IMR-90 (cell line): ENCODE measurements at regions not wholly inside any gene's neighbourhood (a gene's known extent, or its start where the extent isn't known, plus 50 kb on each side); places are given as distances from the start of the nearest gene placed in this dataset.

ENCODE experiments used
- ATAC-seq: fragments of 200-7000 bp; cut with Tn5 transposase; 2 replicates; pipeline ENCODE4 v1.9.1; 2020; ENCODE audit warnings: low read depth, mild to moderate bottlenecking, moderate library complexity
- BruUV-seq: library from RNA; stranded (reverse); fragments of 400-500 nt; replicated peaks from 2 replicates; lab custom pipeline; 2021; lab: Mats Ljungman, UMichigan
- CTCF ChIA-PET: fragments of 300-600 bp; formaldehyde crosslinking; extraction: SDS; loops from one replicate; lab custom pipeline; 2021; ENCODE audit warnings: antibody characterized with exemption; lab: Yijun Ruan, JAX
- POLR2A ChIA-PET: fragments of 300-600 bp; sonication (Branson Sonifier 250); formaldehyde crosslinking; loops from one replicate; lab custom pipeline; 2022; ENCODE audit warnings: antibody characterized with exemption; ENCODE audit not compliant: unreplicated experiment; lab: Charles Lee
- DNase-seq: peaks from one replicate; pipeline ENCODE4 v3.0.0; 2013
- H2AFZ ChIP-seq: replicated peaks from 2 replicates; pipeline ENCODE3; 2013; ENCODE audit warnings: low read length, mild to moderate bottlenecking; ENCODE audit not compliant: poor library complexity
- H2AK5ac ChIP-seq: 2 replicates; pipeline ENCODE4 v1.6.1; 2013; ENCODE audit warnings: low read depth, low read length, inconsistent platforms
- H2AK9ac ChIP-seq: replicated peaks from 2 replicates; pipeline ENCODE3; 2013; ENCODE audit warnings: mild to moderate bottlenecking, low read depth, low read length, moderate library complexity; ENCODE audit not compliant: poor library complexity
- H2BK120ac ChIP-seq: 2 replicates; pipeline ENCODE4 v1.6.1; 2013; ENCODE audit warnings: low read depth, low read length, inconsistent platforms
- H2BK15ac ChIP-seq: 3 replicates; pipeline ENCODE4 v1.6.1; 2013; ENCODE audit warnings: low read depth, low read length, inconsistent platforms
- H2BK20ac ChIP-seq: 2 replicates; pipeline ENCODE4 v1.6.1; 2013; ENCODE audit warnings: low read depth, mild to moderate bottlenecking, inconsistent platforms, low read length, moderate library complexity
- H2BK5ac ChIP-seq: 2 replicates; pipeline ENCODE4 v1.6.1; 2013; ENCODE audit warnings: mild to moderate bottlenecking, low read depth, low read length, inconsistent platforms; ENCODE audit not compliant: poor library complexity, severe bottlenecking
- H3K14ac ChIP-seq: replicated peaks from 2 replicates; pipeline ENCODE4 v1.6.1; 2013; ENCODE audit warnings: low read depth, low read length, inconsistent platforms
- H3K18ac ChIP-seq: 2 replicates; pipeline ENCODE4 v1.6.1; 2013; ENCODE audit warnings: low read depth, low read length, control low read depth
- H3K23ac ChIP-seq: 2 replicates; pipeline ENCODE4 v1.6.1; 2013; ENCODE audit warnings: low read depth, low read length, inconsistent platforms
- H3K27ac ChIP-seq: 2 replicates; pipeline ENCODE4 v1.5.1; 2013; ENCODE audit warnings: mild to moderate bottlenecking, control low read depth, low read length; ENCODE audit not compliant: insufficient read depth
- H3K27me3 ChIP-seq: 2 replicates; pipeline ENCODE4 v1.6.1; 2013; ENCODE audit warnings: low read length; ENCODE audit not compliant: control insufficient read depth, insufficient read depth
- H3K36me3 ChIP-seq: 2 replicates; pipeline ENCODE4 v1.6.1; 2013; ENCODE audit warnings: low read length, mixed read lengths; ENCODE audit not compliant: control insufficient read depth, insufficient read depth
- H3K4ac ChIP-seq: 2 replicates; pipeline ENCODE4 v1.6.1; 2013; ENCODE audit warnings: low read depth, low read length, inconsistent platforms
- H3K4me1 ChIP-seq: 2 replicates; pipeline ENCODE4 v1.6.1; 2013; ENCODE audit warnings: low read length, mixed read lengths; ENCODE audit not compliant: control insufficient read depth, insufficient read depth
- H3K4me2 ChIP-seq: 2 replicates; pipeline ENCODE4 v1.6.1; 2013; ENCODE audit warnings: low read depth, mild to moderate bottlenecking, control low read depth, low read length, moderate library complexity
- H3K4me3 ChIP-seq: 2 replicates; pipeline ENCODE4 v1.5.1; 2013; ENCODE audit warnings: low read depth, mild to moderate bottlenecking, control low read depth, low read length, moderate library complexity; ENCODE audit not compliant: insufficient read depth
- H3K56ac ChIP-seq: 2 replicates; pipeline ENCODE4 v1.6.1; 2013; ENCODE audit warnings: low read length, inconsistent platforms; ENCODE audit not compliant: insufficient read depth; ENCODE audit errors: extremely low read depth
- H3K79me1 ChIP-seq, 2 experiments: 2 replicates each; pipeline ENCODE4 v1.6.1; 2013; ENCODE audit warnings: low read length in 2 of 2, inconsistent platforms in 1 of 2, low read depth in 1 of 2
- H3K9ac ChIP-seq: 2 replicates; pipeline ENCODE4 v1.6.1; 2013; ENCODE audit warnings: low read depth, low read length, control low read depth
- H3K9me1 ChIP-seq: 2 replicates; pipeline ENCODE4 v1.6.1; 2013; ENCODE audit warnings: low read length, inconsistent platforms; ENCODE audit not compliant: insufficient read depth
- H3K9me3 ChIP-seq: 2 replicates; pipeline ENCODE4 v1.6.1; 2013; ENCODE audit warnings: low read length; ENCODE audit not compliant: control insufficient read depth, insufficient read depth
- H4K20me1 ChIP-seq: 2 replicates; pipeline ENCODE4 v1.6.1; 2013; ENCODE audit warnings: low read length, inconsistent platforms; ENCODE audit not compliant: insufficient read depth
- H4K5ac ChIP-seq: 2 replicates; pipeline ENCODE4 v1.6.1; 2013; ENCODE audit warnings: mild to moderate bottlenecking, low read depth, low read length, control low read depth
- H4K8ac ChIP-seq, 2 experiments: 2 replicates each; pipeline ENCODE4 v1.6.1; 2013; ENCODE audit warnings: low read depth in 2 of 2, low read length in 2 of 2, control low read depth in 1 of 2, inconsistent platforms in 1 of 2
- H4K91ac ChIP-seq: 2 replicates; pipeline ENCODE4 v1.6.1; 2013; ENCODE audit warnings: low read depth, low read length, inconsistent platforms; ENCODE audit not compliant: insufficient read depth
- BHLHE40 ChIP-seq: fragments of 150-350 bp; IDR thresholded peaks from 2 replicates; pipeline ENCODE4 v1.6.1; 2016; ENCODE audit warnings: mild to moderate bottlenecking, low read depth, low read length
- CEBPB ChIP-seq: IDR thresholded peaks from 2 replicates; pipeline ENCODE4 v1.6.1; 2012; ENCODE audit warnings: low read depth, low read length, improper control_type of control experiment
- FOS ChIP-seq: fragments of 150-350 bp; IDR thresholded peaks from 2 replicates; pipeline ENCODE4 v1.6.1; 2016; ENCODE audit warnings: low read depth, low read length
- NFE2L2 ChIP-seq: fragments of 150-350 bp; IDR thresholded peaks from 2 replicates; pipeline ENCODE4 v1.6.1; 2016; ENCODE audit warnings: low read depth, mild to moderate bottlenecking, low read length
- RAD21 ChIP-seq: IDR thresholded peaks from 2 replicates; pipeline ENCODE4 v1.6.1; 2012; ENCODE audit warnings: low read length, improper control_type of control experiment
- WGBS, 2 experiments: methylation state at CpG; one replicate each; pipeline versions ENCODE4 v1.1.5 to v1.1.7; 2013; ENCODE audit warnings: missing lambda C conversion rate in 2 of 2; ENCODE audit not compliant: insufficient read length in 1 of 2; ENCODE audit errors: extremely low coverage in 2 of 2; 5-methylcytosine and 5-hydroxymethylcytosine counted together
- dilution Hi-C: fragments of 300-500 bp; cut with HindIII; formaldehyde crosslinking; loops from one replicate; pipeline ENCODE4 v1.14.3; 2018; ENCODE audit warnings: low sequenced_read_pairs; ENCODE audit not compliant: unreplicated experiment
- in situ Hi-C: fragments of 300-500 bp; cut with MboI; formaldehyde crosslinking; loops from 3 replicates; pipeline ENCODE4 v1.14.3; 2019; ENCODE audit warnings: low sequenced_read_pairs, inconsistent platforms, mixed read lengths
- intact Hi-C: fragments of 100-400 bp; cut with micrococcal nuclease; formaldehyde crosslinking; loops from 2 replicates; pipeline ENCODE4 v1.10.0; 2022

GRCh38 chr4:19982556-19982955, 269.1 kb upstream of the SLIT2 start:
- DNase-seq (peak; percentile 89), ATAC-seq (peak; percentile 82)
- ChIA-PET CTCF (interaction anchor here (1.0 kb wide), 1 partner anchor 266 kb away, joined by 3 read pairs; no protein-coding TSS in a partner anchor), POLR2A (no interaction called here)
- peak overlapping the region; percentile 86 for H3K27ac ChIP-seq
- H3K56ac ChIP-seq: peak overlapping the region; percentile 54; the same call in 1 of the 2 replicates
- intact Hi-C loops: loop anchor here (1.0 kb wide), 1 partner anchor 243 kb away; no protein-coding TSS in a partner anchor
- no peaks in the 10 kb centered on the region for H4K20me1 ChIP-seq
- peak overlapping the region; percentile 61 for H2AK5ac ChIP-seq
- no peaks in the 10 kb centered on the region for H3K36me3 ChIP-seq
- peak overlapping the region; percentile 74 for H2BK120ac ChIP-seq
- H3K18ac ChIP-seq: peak overlapping the region; percentile 96
- H2BK15ac ChIP-seq: peak overlapping the region; percentile 63; the same call in 1 of the 3 replicates
- peak overlapping the region; percentile 78; the same call in 1 of the 2 replicates for H4K5ac ChIP-seq
- H3K4me1 ChIP-seq: peaks cover 4% of the 10 kb centered on the region
- H3K9ac ChIP-seq: no peak overlapping the region
- TF ChIP-seq BHLHE40: peak; percentile 47; the same call in 1 of the 2 replicates
- no peak for TF ChIP-seq NFE2L2
- no peak for TF ChIP-seq RAD21
- peak; percentile 38; the same call in 1 of the 2 replicates for TF ChIP-seq CEBPB
- TF ChIP-seq FOS: peak; percentile 65; the same call in 1 of the 2 replicates
- H2BK20ac ChIP-seq: peak overlapping the region; percentile 78; the same call in 1 of the 2 replicates
- dilution Hi-C loops: no loop called here
- no peaks in the 10 kb centered on the region for H3K79me1 ChIP-seq
- peak overlapping the region; percentile 76; the same call in 1 of the 2 replicates for H3K4me2 ChIP-seq
- H4K91ac ChIP-seq: peak overlapping the region; percentile 86
- no peak overlapping the region for H2AFZ ChIP-seq
- WGBS, 2 experiments: no CpG with 5 or more reads among the region's 3 CpGs
- peak overlapping the region; percentile 80 for H3K4ac ChIP-seq
- H3K14ac ChIP-seq: peak overlapping the region; percentile 41
- H3K9me3 ChIP-seq: peaks cover 11% of the 10 kb centered on the region
- no TSS peak for BruUV-seq
- no peaks in the 10 kb centered on the region for H3K27me3 ChIP-seq
- H4K8ac ChIP-seq: peak overlapping the region in 1 of 2 experiments; percentile 72; a peak in 2 of 4 replicates
- peak overlapping the region; percentile 13; the same call in 1 of the 2 replicates for H3K23ac ChIP-seq
- no peak overlapping the region for H3K4me3 ChIP-seq
- peaks cover 3% of the 10 kb centered on the region; the same call in 1 of the 2 replicates for H3K9me1 ChIP-seq
- no peak overlapping the region for H2AK9ac ChIP-seq
- in situ Hi-C loops: no loop called here
- H2BK5ac ChIP-seq: peak overlapping the region; percentile 95
